ENCODE measurements at regions not wholly inside any gene's neighbourhood (a gene's known extent, or its start where the extent isn't known, plus 50 kb on each side); places are given as distances from the start of the nearest gene placed in this dataset.

- TF ChIP-seq CTCF (IDR thresholded peaks at IDR 0.05), result no peak
- DNase-seq (ENCODE audit: low spot score), result no peak
- Histone ChIP-seq H3K4me3 (no peak overlapping the region), H3K27ac (no peak overlapping the region)
Observed at GRCh38 chr2:217491271-217491670, 511.5 kb downstream of the TNS1 start.

- no peak overlapping the region for H3K27ac ChIP-seq
- no peak overlapping the region for H3K4me3 ChIP-seq
- no peak for TF ChIP-seq CTCF (IDR thresholded peaks at IDR 0.05)
- no peak for DNase-seq (ENCODE audit: low spot score)
Observed at GRCh38 chr2:217489145-217489960, 513.4 kb downstream of the TNS1 start.

GRCh38 chr2:217484046-217484445 lies 518.7 kb downstream of the TNS1 start:
- no peak overlapping the region for H3K4me3 ChIP-seq

GRCh38 chr2:217482056-217482710 lies 520.6 kb downstream of the TNS1 start:
- Histone ChIP-seq H3K27ac (no peak overlapping the region), H3K4me3 (no peak overlapping the region)
- no peak for DNase-seq (ENCODE audit: low spot score)
- TF ChIP-seq CTCF (IDR thresholded peaks at IDR 0.05), result no peak

More at GRCh38 chr2:217484046-217484445, 518.7 kb downstream of the TNS1 start:
- H3K27ac ChIP-seq, result no peak overlapping the region
- no peak for DNase-seq (ENCODE audit: low spot score)
- no peak for TF ChIP-seq CTCF (IDR thresholded peaks at IDR 0.05)

- no peak for DNase-seq (ENCODE audit: low spot score)
- TF ChIP-seq CTCF (IDR thresholded peaks at IDR 0.05), result no peak
- no peak overlapping the region for H3K27ac ChIP-seq
- H3K4me3 ChIP-seq, result no peak overlapping the region
Observed at GRCh38 chr2:217481577-217481976, 521.2 kb downstream of the TNS1 start.

- no peak overlapping the region for H3K27ac ChIP-seq
- TF ChIP-seq CTCF (IDR thresholded peaks at IDR 0.05), result no peak
- no peak overlapping the region for H3K4me3 ChIP-seq
- DNase-seq (ENCODE audit: low spot score), result no peak
Observed at GRCh38 chr2:217479566-217479965, 523.2 kb downstream of the TNS1 start.

Data from coronary artery (tissue), 2 donors.